IMR-90 (cell line): ENCODE measurements at regions not wholly inside any gene's neighbourhood (a gene's known extent, or its start where the extent isn't known, plus 50 kb on each side); places are given as distances from the start of the nearest gene placed in this dataset.
"Not testable (repeated sequence)": the region's sequence is repeated elsewhere in the genome, so short reads cannot be mapped to it uniquely, and the experiment has no call there.

Experiments
- ATAC-seq: fragments of 200-7000 bp; cut with Tn5 transposase; 2 replicates; pipeline ENCODE4 v1.9.1; 2020; ENCODE audit warnings: low read depth, mild to moderate bottlenecking, moderate library complexity
- BruUV-seq: library from RNA; stranded (reverse); fragments of 400-500 nt; replicated peaks from 2 replicates; lab custom pipeline; 2021; lab: Mats Ljungman, UMichigan
- CTCF ChIA-PET: fragments of 300-600 bp; formaldehyde crosslinking; extraction: SDS; loops from one replicate; lab custom pipeline; 2021; ENCODE audit warnings: antibody characterized with exemption; lab: Yijun Ruan, JAX
- POLR2A ChIA-PET: fragments of 300-600 bp; sonication (Branson Sonifier 250); formaldehyde crosslinking; loops from one replicate; lab custom pipeline; 2022; ENCODE audit warnings: antibody characterized with exemption; ENCODE audit not compliant: unreplicated experiment; lab: Charles Lee
- DNase-seq: peaks from one replicate; pipeline ENCODE4 v3.0.0; 2013
- H2AFZ ChIP-seq: replicated peaks from 2 replicates; pipeline ENCODE3; 2013; ENCODE audit warnings: low read length, mild to moderate bottlenecking; ENCODE audit not compliant: poor library complexity
- H2AK5ac ChIP-seq: 2 replicates; pipeline ENCODE4 v1.6.1; 2013; ENCODE audit warnings: low read depth, low read length, inconsistent platforms
- H2AK9ac ChIP-seq: replicated peaks from 2 replicates; pipeline ENCODE3; 2013; ENCODE audit warnings: mild to moderate bottlenecking, low read depth, low read length, moderate library complexity; ENCODE audit not compliant: poor library complexity
- H2BK120ac ChIP-seq: 2 replicates; pipeline ENCODE4 v1.6.1; 2013; ENCODE audit warnings: low read depth, low read length, inconsistent platforms
- H2BK15ac ChIP-seq: 3 replicates; pipeline ENCODE4 v1.6.1; 2013; ENCODE audit warnings: low read depth, low read length, inconsistent platforms
- H2BK20ac ChIP-seq: 2 replicates; pipeline ENCODE4 v1.6.1; 2013; ENCODE audit warnings: low read depth, mild to moderate bottlenecking, inconsistent platforms, low read length, moderate library complexity
- H2BK5ac ChIP-seq: 2 replicates; pipeline ENCODE4 v1.6.1; 2013; ENCODE audit warnings: mild to moderate bottlenecking, low read depth, low read length, inconsistent platforms; ENCODE audit not compliant: poor library complexity, severe bottlenecking
- H3K14ac ChIP-seq: replicated peaks from 2 replicates; pipeline ENCODE4 v1.6.1; 2013; ENCODE audit warnings: low read depth, low read length, inconsistent platforms
- H3K18ac ChIP-seq: 2 replicates; pipeline ENCODE4 v1.6.1; 2013; ENCODE audit warnings: low read depth, low read length, control low read depth
- H3K23ac ChIP-seq: 2 replicates; pipeline ENCODE4 v1.6.1; 2013; ENCODE audit warnings: low read depth, low read length, inconsistent platforms
- H3K27ac ChIP-seq: 2 replicates; pipeline ENCODE4 v1.5.1; 2013; ENCODE audit warnings: mild to moderate bottlenecking, control low read depth, low read length; ENCODE audit not compliant: insufficient read depth
- H3K27me3 ChIP-seq: 2 replicates; pipeline ENCODE4 v1.6.1; 2013; ENCODE audit warnings: low read length; ENCODE audit not compliant: control insufficient read depth, insufficient read depth
- H3K36me3 ChIP-seq: 2 replicates; pipeline ENCODE4 v1.6.1; 2013; ENCODE audit warnings: low read length, mixed read lengths; ENCODE audit not compliant: control insufficient read depth, insufficient read depth
- H3K4ac ChIP-seq: 2 replicates; pipeline ENCODE4 v1.6.1; 2013; ENCODE audit warnings: low read depth, low read length, inconsistent platforms
- H3K4me1 ChIP-seq: 2 replicates; pipeline ENCODE4 v1.6.1; 2013; ENCODE audit warnings: low read length, mixed read lengths; ENCODE audit not compliant: control insufficient read depth, insufficient read depth
- H3K4me2 ChIP-seq: 2 replicates; pipeline ENCODE4 v1.6.1; 2013; ENCODE audit warnings: low read depth, mild to moderate bottlenecking, control low read depth, low read length, moderate library complexity
- H3K4me3 ChIP-seq: 2 replicates; pipeline ENCODE4 v1.5.1; 2013; ENCODE audit warnings: low read depth, mild to moderate bottlenecking, control low read depth, low read length, moderate library complexity; ENCODE audit not compliant: insufficient read depth
- H3K56ac ChIP-seq: 2 replicates; pipeline ENCODE4 v1.6.1; 2013; ENCODE audit warnings: low read length, inconsistent platforms; ENCODE audit not compliant: insufficient read depth; ENCODE audit errors: extremely low read depth
- H3K79me1 ChIP-seq, 2 experiments: 2 replicates each; pipeline ENCODE4 v1.6.1; 2013; ENCODE audit warnings: low read length in 2 of 2, inconsistent platforms in 1 of 2, low read depth in 1 of 2
- H3K9ac ChIP-seq: 2 replicates; pipeline ENCODE4 v1.6.1; 2013; ENCODE audit warnings: low read depth, low read length, control low read depth
- H3K9me1 ChIP-seq: 2 replicates; pipeline ENCODE4 v1.6.1; 2013; ENCODE audit warnings: low read length, inconsistent platforms; ENCODE audit not compliant: insufficient read depth
- H3K9me3 ChIP-seq: 2 replicates; pipeline ENCODE4 v1.6.1; 2013; ENCODE audit warnings: low read length; ENCODE audit not compliant: control insufficient read depth, insufficient read depth
- H4K20me1 ChIP-seq: 2 replicates; pipeline ENCODE4 v1.6.1; 2013; ENCODE audit warnings: low read length, inconsistent platforms; ENCODE audit not compliant: insufficient read depth
- H4K5ac ChIP-seq: 2 replicates; pipeline ENCODE4 v1.6.1; 2013; ENCODE audit warnings: mild to moderate bottlenecking, low read depth, low read length, control low read depth
- H4K8ac ChIP-seq, 2 experiments: 2 replicates each; pipeline ENCODE4 v1.6.1; 2013; ENCODE audit warnings: low read depth in 2 of 2, low read length in 2 of 2, control low read depth in 1 of 2, inconsistent platforms in 1 of 2
- H4K91ac ChIP-seq: 2 replicates; pipeline ENCODE4 v1.6.1; 2013; ENCODE audit warnings: low read depth, low read length, inconsistent platforms; ENCODE audit not compliant: insufficient read depth
- WGBS, 2 experiments: methylation state at CpG; one replicate each; pipeline versions ENCODE4 v1.1.5 to v1.1.7; 2013; ENCODE audit warnings: missing lambda C conversion rate in 2 of 2; ENCODE audit not compliant: insufficient read length in 1 of 2; ENCODE audit errors: extremely low coverage in 2 of 2; 5-methylcytosine and 5-hydroxymethylcytosine counted together
- dilution Hi-C: fragments of 300-500 bp; cut with HindIII; formaldehyde crosslinking; loops from one replicate; pipeline ENCODE4 v1.14.3; 2018; ENCODE audit warnings: low sequenced_read_pairs; ENCODE audit not compliant: unreplicated experiment
- in situ Hi-C: fragments of 300-500 bp; cut with MboI; formaldehyde crosslinking; loops from 3 replicates; pipeline ENCODE4 v1.14.3; 2019; ENCODE audit warnings: low sequenced_read_pairs, inconsistent platforms, mixed read lengths
- intact Hi-C: fragments of 100-400 bp; cut with micrococcal nuclease; formaldehyde crosslinking; loops from 2 replicates; pipeline ENCODE4 v1.10.0; 2022

GRCh38 chr5:116867825-116868224 lies 293.2 kb upstream of the SEMA6A start:
- H3K4me3 ChIP-seq, H2BK20ac ChIP-seq, H3K14ac ChIP-seq, H3K9ac ChIP-seq, H3K79me1 ChIP-seq, H2AK5ac ChIP-seq, H2BK5ac ChIP-seq, H4K8ac ChIP-seq, H4K20me1 ChIP-seq, H3K56ac ChIP-seq, in situ Hi-C loops, H3K36me3 ChIP-seq, H3K18ac ChIP-seq, H3K23ac ChIP-seq, H2AK9ac ChIP-seq, H2BK120ac ChIP-seq, H2BK15ac ChIP-seq, H3K4ac ChIP-seq, H3K27me3 ChIP-seq, DNase-seq, H2AFZ ChIP-seq, H3K4me2 ChIP-seq, intact Hi-C loops, H3K4me1 ChIP-seq, POLR2A ChIA-PET, ATAC-seq, BruUV-seq, H3K27ac ChIP-seq, dilution Hi-C loops, H4K91ac ChIP-seq, H3K9me1 ChIP-seq, H4K5ac ChIP-seq, CTCF ChIA-PET: not testable (repeated sequence)
- H3K9me3 ChIP-seq = peaks cover 14% of the 10 kb centered on the region
- WGBS, 2 experiments = 100% methylated on average over 2 of the region's 6 CpGs; no CpG with 5 or more reads in 1 of the 2 experiments
